ENCODE measurements at regions not wholly inside any gene's neighbourhood (a gene's known extent, or its start where the extent isn't known, plus 50 kb on each side); places are given as distances from the start of the nearest gene placed in this dataset.

GRCh38 chr14:29216268-29217232, 450.0 kb downstream of the FOXG1 start:
- Mint-ChIP-seq H3K4me1 (ENCODE audit: unreplicated experiment) (no peaks in the 10 kb centered on the region), H3K9me3 (ENCODE audit: unreplicated experiment) (no peaks in the 10 kb centered on the region), H3K27ac (ENCODE audit: unreplicated experiment) (no peak overlapping the region), H3K36me3 (ENCODE audit: unreplicated experiment) (no peaks in the 10 kb centered on the region), H3K4me3 (ENCODE audit: unreplicated experiment) (no peak overlapping the region), H3K27me3 (ENCODE audit: unreplicated experiment) (peaks cover 8% of the 10 kb centered on the region)
- DNase-seq (ENCODE audit: extremely low spot score, unreplicated experiment), result no peak
- TF ChIP-seq CTCF (IDR thresholded peaks at IDR 0.05), result no peak

GRCh38 chr14:29217813-29218450, 451.3 kb downstream of the FOXG1 start:
- Mint-ChIP-seq H3K27ac (ENCODE audit: unreplicated experiment) (no peak overlapping the region), H3K27me3 (ENCODE audit: unreplicated experiment) (peaks cover 8% of the 10 kb centered on the region), H3K9me3 (ENCODE audit: unreplicated experiment) (no peaks in the 10 kb centered on the region), H3K4me3 (ENCODE audit: unreplicated experiment) (no peak overlapping the region), H3K4me1 (ENCODE audit: unreplicated experiment) (no peaks in the 10 kb centered on the region), H3K36me3 (ENCODE audit: unreplicated experiment) (no peaks in the 10 kb centered on the region)
- no peak for TF ChIP-seq CTCF (IDR thresholded peaks at IDR 0.05)
- DNase-seq (ENCODE audit: extremely low spot score, unreplicated experiment), result no peak

- no peak for DNase-seq (ENCODE audit: extremely low spot score, unreplicated experiment)
- H3K9me3 Mint-ChIP-seq (ENCODE audit: unreplicated experiment), result no peaks in the 10 kb centered on the region
- TF ChIP-seq CTCF (IDR thresholded peaks at IDR 0.05), result no peak
- H3K4me3 Mint-ChIP-seq (ENCODE audit: unreplicated experiment), result no peak overlapping the region
- no peaks in the 10 kb centered on the region for H3K36me3 Mint-ChIP-seq (ENCODE audit: unreplicated experiment)
- H3K4me1 Mint-ChIP-seq (ENCODE audit: unreplicated experiment), result no peaks in the 10 kb centered on the region
- H3K27ac Mint-ChIP-seq (ENCODE audit: unreplicated experiment), result no peak overlapping the region
- peaks cover 10% of the 10 kb centered on the region for H3K27me3 Mint-ChIP-seq (ENCODE audit: unreplicated experiment)
Observed at GRCh38 chr14:29220072-29220471, 453.5 kb downstream of the FOXG1 start.

GRCh38 chr14:29220566-29220965, 454.0 kb downstream of the FOXG1 start:
- Mint-ChIP-seq H3K4me1 (ENCODE audit: unreplicated experiment) (no peaks in the 10 kb centered on the region), H3K36me3 (ENCODE audit: unreplicated experiment) (no peaks in the 10 kb centered on the region), H3K9me3 (ENCODE audit: unreplicated experiment) (no peaks in the 10 kb centered on the region), H3K4me3 (ENCODE audit: unreplicated experiment) (no peak overlapping the region), H3K27ac (ENCODE audit: unreplicated experiment) (no peak overlapping the region), H3K27me3 (ENCODE audit: unreplicated experiment) (peaks cover 10% of the 10 kb centered on the region)
- DNase-seq (ENCODE audit: extremely low spot score, unreplicated experiment), result no peak
- no peak for TF ChIP-seq CTCF (IDR thresholded peaks at IDR 0.05)

GRCh38 chr14:29222006-29222405, 455.4 kb downstream of the FOXG1 start:
- DNase-seq (ENCODE audit: extremely low spot score, unreplicated experiment), result no peak
- no peak for TF ChIP-seq CTCF (IDR thresholded peaks at IDR 0.05)
- Mint-ChIP-seq H3K27me3 (ENCODE audit: unreplicated experiment) (peaks cover 10% of the 10 kb centered on the region), H3K4me1 (ENCODE audit: unreplicated experiment) (no peaks in the 10 kb centered on the region), H3K4me3 (ENCODE audit: unreplicated experiment) (no peak overlapping the region), H3K27ac (ENCODE audit: unreplicated experiment) (no peak overlapping the region), H3K9me3 (ENCODE audit: unreplicated experiment) (no peaks in the 10 kb centered on the region), H3K36me3 (ENCODE audit: unreplicated experiment) (no peaks in the 10 kb centered on the region)
